Activated T-helper 1 cell treated with anti-CD3 and anti-CD28 coated beads, Interleukin-12 subunit alpha, Interleukin-12 subunit beta, Interleukin-2, Interleukin-4 antibody, amounts not matched to agents 30 ng/mL and 10 ng/mL and 1 ng/mL, durations not matched to agents 14 hours and 24 hours and 36 hours (primary cell): ENCODE measurements at regions not wholly inside any gene's neighbourhood (a gene's known extent, or its start where the extent isn't known, plus 50 kb on each side); places are given as distances from the start of the nearest gene placed in this dataset.

Experiments used
- DNase-seq: peaks from one replicate; pipeline ENCODE4 v3.0.0; 2021; ENCODE audit warnings: low spot score
- H3K27ac Mint-ChIP-seq: one replicate; pipeline ENCODE4 v1.8.0; 2021; ENCODE audit warnings: mild to moderate bottlenecking, mixed read lengths
- H3K27me3 Mint-ChIP-seq: one replicate; pipeline ENCODE4 v1.8.0; 2022; ENCODE audit warnings: mild to moderate bottlenecking, moderate library complexity, mixed read lengths; ENCODE audit not compliant: insufficient read depth
- H3K36me3 Mint-ChIP-seq: one replicate; pipeline ENCODE4 v1.8.0; 2021; ENCODE audit warnings: low read depth, mixed read lengths
- H3K4me1 Mint-ChIP-seq: one replicate; pipeline ENCODE4 v1.8.0; 2021; ENCODE audit warnings: low read depth, mixed read lengths
- H3K4me3 Mint-ChIP-seq: one replicate; pipeline ENCODE4 v1.8.0; 2021; ENCODE audit warnings: mild to moderate bottlenecking, moderate library complexity, mixed read lengths
- H3K9me3 Mint-ChIP-seq: one replicate; pipeline ENCODE4 v1.8.0; 2021; ENCODE audit warnings: mixed read lengths
- intact Hi-C: fragments of 100-400 bp; cut with micrococcal nuclease; formaldehyde crosslinking; loops from one replicate; pipeline ENCODE4 v1.15.1; 2024

DNA sequence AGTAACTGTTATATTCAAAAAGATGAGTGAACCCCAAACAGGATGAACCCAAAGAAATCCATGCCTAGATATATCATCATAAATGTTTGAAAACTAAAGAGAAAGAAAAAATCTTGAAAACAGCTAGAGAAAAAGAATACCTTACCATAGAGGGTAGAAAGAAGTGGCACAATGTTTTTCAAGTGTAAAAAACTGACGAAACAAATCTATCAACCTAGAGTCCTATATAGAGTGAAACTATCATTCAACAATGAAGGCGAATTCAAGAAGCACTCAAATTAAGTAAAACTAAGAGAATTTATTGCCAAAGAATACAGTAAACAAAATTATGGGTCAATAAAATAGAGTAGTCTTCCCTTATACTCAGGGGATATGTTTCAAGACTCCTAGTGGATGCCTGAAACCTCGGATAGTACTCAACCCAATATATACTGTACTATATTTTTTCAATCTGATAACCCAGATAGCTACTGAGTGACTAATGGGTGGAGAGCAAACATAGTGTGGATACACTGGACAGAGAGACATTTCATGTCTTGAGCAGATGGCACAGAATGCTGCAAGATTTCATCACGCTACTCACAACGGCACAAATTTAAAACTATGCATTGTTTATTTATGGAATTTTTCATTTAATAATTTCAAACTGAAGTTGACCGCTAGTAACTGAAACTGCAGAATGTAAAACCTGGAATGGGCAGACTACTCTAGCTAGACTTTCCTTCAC lies 52.6 kb upstream of the TMEM106B start:
- no peak overlapping the region for H3K4me3 Mint-ChIP-seq
- no peak for DNase-seq
- intact Hi-C loops = no loop called here
- H3K9me3 Mint-ChIP-seq = no peaks in the 10 kb centered on the region
- no peak overlapping the region for H3K27ac Mint-ChIP-seq
- no peaks in the 10 kb centered on the region for H3K4me1 Mint-ChIP-seq
- H3K27me3 Mint-ChIP-seq = peaks cover 7% of the 10 kb centered on the region
- no peaks in the 10 kb centered on the region for H3K36me3 Mint-ChIP-seq

DNA sequence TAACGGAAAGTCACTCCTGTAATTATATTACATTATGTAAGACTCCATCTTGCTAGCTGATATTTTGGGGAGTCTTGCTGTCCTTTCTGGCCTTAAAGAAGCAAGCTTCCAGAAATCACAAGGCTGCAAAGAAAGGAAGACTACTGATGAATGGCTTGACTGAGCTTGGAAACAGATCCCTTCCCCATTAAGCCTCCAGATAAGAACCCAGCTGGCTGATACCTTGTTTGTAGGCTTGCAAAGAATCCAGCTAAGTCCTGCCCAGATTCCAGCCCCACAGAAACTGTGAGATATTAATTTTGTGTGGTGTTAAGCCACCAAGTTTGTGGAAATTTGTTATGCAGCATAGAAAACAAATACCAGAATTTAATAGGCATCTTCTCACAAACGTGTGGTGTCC lies 49.9 kb upstream of the TMEM106B start:
- H3K27ac Mint-ChIP-seq = no peak overlapping the region
- no peaks in the 10 kb centered on the region for H3K4me1 Mint-ChIP-seq
- no peak overlapping the region for H3K4me3 Mint-ChIP-seq
- H3K36me3 Mint-ChIP-seq = no peaks in the 10 kb centered on the region
- H3K9me3 Mint-ChIP-seq = peaks cover 14% of the 10 kb centered on the region
- intact Hi-C loops = no loop called here
- DNase-seq = no peak
- peaks cover 11% of the 10 kb centered on the region for H3K27me3 Mint-ChIP-seq
